HG02642 (cell line): ENCODE measurements at regions not wholly inside any gene's neighbourhood (a gene's known extent, or its start where the extent isn't known, plus 50 kb on each side); places are given as distances from the start of the nearest gene placed in this dataset.
"Not testable (repeated sequence)": the region's sequence is repeated elsewhere in the genome, so short reads cannot be mapped to it uniquely, and the experiment has no call there.

Experiments
- ATAC-seq: cut with Tn5 transposase; IDR thresholded peaks from one replicate; pipeline ENCODE4 v1.9.1; 2021; ENCODE audit warnings: mild to moderate bottlenecking; ENCODE audit not compliant: unreplicated experiment, poor library complexity

- no peak for ATAC-seq
These were observed 906.3 kb upstream of the ADGRL4 start for GRCh38 chr1:79912813-79913212.

DNA sequence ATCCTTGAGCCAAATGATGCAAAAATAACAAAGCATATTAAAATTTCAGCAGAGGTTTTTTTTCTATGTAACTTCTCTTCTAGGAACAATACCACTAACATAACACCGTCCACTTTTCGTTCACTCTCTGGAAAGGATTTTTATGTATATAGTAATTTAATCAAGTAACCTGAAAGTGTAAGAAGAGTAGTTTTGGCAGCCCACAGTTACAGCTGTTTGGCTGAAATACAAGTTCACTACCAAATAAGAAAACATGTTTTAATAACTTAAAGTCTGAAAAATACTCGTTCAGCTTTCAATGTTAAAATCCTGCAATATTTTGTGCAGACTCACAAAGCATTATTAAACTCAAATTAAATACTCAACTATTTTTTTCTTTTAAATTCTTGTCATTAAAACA lies 896.8 kb upstream of the ADGRL4 start:
- ATAC-seq: no peak

DNA sequence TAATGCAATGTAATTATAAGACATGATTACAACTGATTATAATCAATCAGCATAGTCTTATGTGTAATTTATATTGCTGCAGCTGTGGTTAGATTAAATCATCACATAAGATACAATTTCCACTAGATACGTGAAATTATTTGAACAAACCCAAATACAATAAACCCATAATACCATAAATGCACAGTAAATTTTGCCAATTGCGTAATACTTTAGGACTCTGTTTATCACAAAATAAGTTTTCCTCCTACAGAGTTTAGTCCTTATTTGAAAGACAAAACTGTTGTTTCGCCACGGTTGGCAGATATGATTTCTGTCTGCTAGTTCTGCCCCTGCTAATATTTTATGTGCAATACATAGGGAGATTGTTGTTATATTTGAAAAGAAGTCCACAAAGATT lies 895.9 kb upstream of the ADGRL4 start:
- no peak for ATAC-seq

GRCh38 chr1:79899914-79900313 lies 893.4 kb upstream of the ADGRL4 start:
- no peak for ATAC-seq

DNA sequence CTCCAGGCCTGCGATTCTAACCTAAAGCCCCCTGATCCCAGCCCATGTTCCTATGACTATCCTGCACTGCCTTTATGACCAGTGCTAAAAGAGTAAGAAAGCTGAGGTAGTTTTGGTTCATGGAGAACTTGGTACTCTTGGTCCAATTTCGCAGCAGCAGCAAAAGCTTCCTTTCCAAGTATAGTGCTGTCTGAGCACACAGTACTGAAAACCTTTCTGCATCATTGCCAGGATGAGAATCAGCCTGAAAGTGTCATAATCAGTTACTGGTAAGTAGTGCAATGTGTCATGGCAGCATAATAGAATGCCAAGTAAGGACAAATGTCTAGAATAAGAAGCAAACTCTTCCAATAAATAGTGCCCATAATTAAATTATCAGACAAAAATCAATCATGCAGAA lies 889.6 kb upstream of the ADGRL4 start:
- ATAC-seq: no peak

GRCh38 chr1:79895573-79895972 lies 889.0 kb upstream of the ADGRL4 start:
- ATAC-seq: no peak

DNA sequence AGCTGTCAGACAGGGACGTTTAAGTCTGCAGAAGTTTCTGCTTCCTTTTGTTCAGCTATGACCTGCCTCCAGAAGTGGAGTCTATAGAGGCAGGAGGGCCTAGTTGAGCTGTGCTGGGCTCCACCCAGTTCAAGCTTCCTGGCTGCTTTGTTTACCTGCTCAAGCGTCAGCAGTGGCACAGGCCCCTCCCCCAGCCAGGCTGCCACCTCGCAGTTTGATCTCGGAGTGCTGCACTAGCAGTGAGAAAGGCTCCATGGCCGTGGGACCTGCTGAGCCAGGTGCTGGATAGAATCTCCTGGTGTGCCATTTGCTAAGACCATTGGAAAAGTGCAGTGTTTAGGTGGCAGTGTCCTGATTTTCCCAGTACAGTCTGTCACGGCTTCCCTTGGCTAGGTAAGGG lies 887.6 kb upstream of the ADGRL4 start:
- ATAC-seq: not testable (repeated sequence)

- ATAC-seq: no peak
These were observed 880.5 kb upstream of the ADGRL4 start for GRCh38 chr1:79887059-79887458.

- ATAC-seq: no peak
These were observed 878.6 kb upstream of the ADGRL4 start for GRCh38 chr1:79885101-79885500.

GRCh38 chr1:79877086-79877485 lies 870.6 kb upstream of the ADGRL4 start:
- ATAC-seq: no peak

- no peak for ATAC-seq
These were observed 868.7 kb upstream of the ADGRL4 start for GRCh38 chr1:79875187-79875586.

DNA sequence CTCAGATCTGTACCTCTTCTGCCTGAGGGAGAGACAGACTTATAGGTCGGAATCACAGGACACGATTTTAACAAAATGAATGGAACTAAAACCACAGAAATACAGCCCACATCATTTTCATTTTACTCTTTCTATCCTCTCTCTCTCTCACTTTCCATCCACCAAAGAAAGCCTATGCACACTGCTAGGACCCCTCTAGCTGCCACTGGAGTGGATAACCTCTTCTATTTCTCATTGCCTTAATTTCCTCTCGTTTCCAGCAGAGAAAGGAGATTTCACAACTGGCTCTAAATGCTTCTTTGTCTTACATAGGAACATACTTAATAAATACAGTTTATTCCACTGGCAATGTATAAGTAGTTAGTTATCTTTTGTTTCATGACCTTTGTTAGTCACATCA lies 867.8 kb upstream of the ADGRL4 start:
- no peak for ATAC-seq

GRCh38 chr1:79859212-79859948 lies 852.9 kb upstream of the ADGRL4 start:
- ATAC-seq: no peak

GRCh38 chr1:79852004-79852403 lies 845.5 kb upstream of the ADGRL4 start:
- no peak for ATAC-seq

- ATAC-seq: no peak
These were observed 842.9 kb upstream of the ADGRL4 start for GRCh38 chr1:79849388-79849787.

DNA sequence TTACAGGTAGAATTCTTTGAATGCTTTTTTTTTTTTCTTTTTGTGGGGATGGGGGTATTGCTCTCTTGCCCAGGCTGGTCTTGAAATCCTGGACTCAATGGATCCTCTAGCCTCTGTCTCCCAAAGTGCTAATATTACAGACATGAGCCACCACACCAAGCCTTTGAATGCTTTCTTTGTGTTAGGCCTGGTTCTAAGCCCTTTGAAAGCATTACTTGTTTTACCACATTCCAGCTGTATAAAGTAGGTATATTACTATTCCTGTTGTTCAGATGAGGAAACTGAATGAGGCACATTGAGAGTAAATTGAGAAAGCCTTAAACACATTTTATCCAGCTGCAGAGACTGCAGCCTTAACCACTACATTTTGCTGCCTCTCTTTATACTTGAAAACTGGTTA lies 841.8 kb upstream of the ADGRL4 start:
- no peak for ATAC-seq

GRCh38 chr1:79847700-79848099 lies 841.2 kb upstream of the ADGRL4 start:
- ATAC-seq: no peak

GRCh38 chr1:79845936-79846335 lies 839.4 kb upstream of the ADGRL4 start:
- ATAC-seq: no peak

DNA sequence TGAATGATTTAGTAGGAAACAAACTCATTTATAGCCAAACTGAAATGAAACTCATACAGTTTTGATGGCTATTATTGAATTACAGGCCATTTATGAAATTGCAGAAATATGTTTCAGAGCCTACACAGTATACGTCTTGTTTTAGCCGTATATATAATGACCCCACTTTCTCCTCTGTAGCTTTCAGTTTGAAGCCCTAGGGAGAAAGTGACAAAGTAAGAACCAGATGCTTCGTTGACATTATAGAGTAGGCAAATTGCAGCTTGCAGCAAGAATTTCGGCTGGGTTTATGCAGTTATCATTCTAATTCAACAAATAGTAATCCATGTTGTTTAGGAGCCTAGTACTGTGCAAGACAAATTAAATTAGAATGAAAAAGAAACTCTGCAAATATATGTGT lies 836.3 kb upstream of the ADGRL4 start:
- ATAC-seq: no peak

GRCh38 chr1:79839882-79840281 lies 833.4 kb upstream of the ADGRL4 start:
- ATAC-seq: no peak

GRCh38 chr1:79827446-79827845 lies 820.9 kb upstream of the ADGRL4 start:
- ATAC-seq: no peak

- ATAC-seq: no peak
These were observed 819.0 kb upstream of the ADGRL4 start for GRCh38 chr1:79825551-79825950.

DNA sequence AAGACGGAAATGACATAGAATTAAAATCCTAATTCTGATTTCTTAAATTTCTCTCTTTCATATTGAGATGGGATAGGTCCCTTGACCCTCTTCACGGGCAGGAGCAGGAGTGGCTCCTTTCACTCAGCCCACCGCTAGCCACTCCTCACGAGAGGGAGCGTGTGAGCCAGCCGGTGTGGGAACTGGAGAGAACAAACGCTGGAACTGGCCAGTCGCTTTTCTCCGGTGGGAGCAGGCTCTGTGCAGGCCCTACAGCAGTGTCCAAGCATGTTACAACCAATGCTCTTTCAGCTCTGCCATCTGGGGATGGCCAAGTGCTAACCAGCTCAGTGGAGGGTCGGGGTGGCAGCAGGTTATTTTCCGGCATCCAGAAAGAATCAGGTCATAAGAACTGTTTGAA lies 815.5 kb upstream of the ADGRL4 start:
- no peak for ATAC-seq
